ENCODE measurements at regions not wholly inside any gene's neighbourhood (a gene's known extent, or its start where the extent isn't known, plus 50 kb on each side); places are given as distances from the start of the nearest gene placed in this dataset.

GRCh38 chr10:128487517-128487916, 361.3 kb upstream of the MKI67 start:
- DNase-seq (ENCODE audit: low read depth, low spot score): no peak
- H3K27ac ChIP-seq (ENCODE audit: low read depth, low read length): no peak overlapping the region
- CTCF ChIA-PET: no interaction called here
- peaks cover 81% of the 10 kb centered on the region for H3K9me3 ChIP-seq (ENCODE audit: control insufficient read depth, insufficient read depth, low read length)
- no peak for TF ChIP-seq CTCF (IDR thresholded peaks at IDR 0.05; ENCODE audit: low read depth, low read length)
- no peak overlapping the region for H3K4me3 ChIP-seq (ENCODE audit: low read depth, low read length)
- POLR2A ChIA-PET: no interaction called here
- no peaks in the 10 kb centered on the region for H3K27me3 ChIP-seq (ENCODE audit: control insufficient read depth, insufficient read depth, low read length)

DNA sequence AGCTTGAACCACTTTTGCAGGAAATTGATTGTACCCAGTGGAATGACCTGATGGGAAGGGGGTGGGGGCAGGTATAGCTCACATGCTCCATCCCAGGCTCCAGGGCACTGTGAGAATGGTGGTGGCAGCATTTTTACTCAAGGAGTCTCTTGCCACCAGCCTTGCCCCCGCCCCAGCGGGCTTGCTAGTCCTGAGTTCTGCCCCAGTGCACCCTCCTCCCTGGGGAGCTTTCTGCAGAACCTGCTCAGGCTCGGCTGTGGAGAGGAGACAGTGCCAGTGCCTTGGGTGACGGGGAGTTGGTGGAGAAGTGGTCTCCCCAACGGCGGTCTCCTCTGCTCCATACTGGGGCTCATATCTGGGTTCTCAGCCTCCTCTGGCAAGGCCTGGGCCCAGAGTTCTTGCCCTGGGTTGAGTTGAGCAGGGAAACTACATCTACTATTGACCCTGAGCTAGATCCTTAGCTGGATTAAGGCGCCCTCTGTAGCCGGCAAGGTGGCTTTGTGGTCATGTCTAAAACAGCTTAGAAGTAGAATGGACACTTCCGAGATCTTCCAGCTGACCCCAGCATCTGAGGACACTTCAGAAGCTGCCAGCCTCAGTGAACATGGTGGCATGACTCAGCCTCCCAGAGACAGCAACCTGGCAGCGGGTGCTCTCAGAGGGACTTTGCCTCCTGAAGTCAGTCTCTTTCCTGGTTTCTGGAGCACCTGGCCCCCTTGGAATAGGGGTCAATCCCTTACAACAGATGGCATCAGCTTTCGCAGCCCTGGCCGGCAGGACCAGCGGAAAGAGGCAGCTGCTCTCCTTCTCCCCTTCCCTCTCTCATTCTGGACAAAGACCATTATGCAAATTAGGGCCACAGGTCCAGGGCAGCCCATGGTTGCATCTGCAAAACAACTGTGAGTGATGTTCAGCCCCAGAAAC, 363.4 kb upstream of the MKI67 start:
- DNase-seq (ENCODE audit: low read depth, low spot score): no peak
- H3K4me3 ChIP-seq (ENCODE audit: low read depth, low read length): no peak overlapping the region
- TF ChIP-seq CTCF (IDR thresholded peaks at IDR 0.05; ENCODE audit: low read depth, low read length): no peak
- H3K27ac ChIP-seq (ENCODE audit: low read depth, low read length): no peak overlapping the region
- ChIA-PET CTCF (no interaction called here), POLR2A (no interaction called here)
- peaks cover 69% of the 10 kb centered on the region for H3K9me3 ChIP-seq (ENCODE audit: control insufficient read depth, insufficient read depth, low read length)
- no peaks in the 10 kb centered on the region for H3K27me3 ChIP-seq (ENCODE audit: control insufficient read depth, insufficient read depth, low read length)

GRCh38 chr10:128491686-128492085, 365.5 kb upstream of the MKI67 start:
- CTCF ChIA-PET: no interaction called here
- POLR2A ChIA-PET: no interaction called here
- DNase-seq (ENCODE audit: low read depth, low spot score): no peak
- no peak overlapping the region for H3K4me3 ChIP-seq (ENCODE audit: low read depth, low read length)
- H3K27me3 ChIP-seq (ENCODE audit: control insufficient read depth, insufficient read depth, low read length): no peaks in the 10 kb centered on the region
- peaks cover 76% of the 10 kb centered on the region for H3K9me3 ChIP-seq (ENCODE audit: control insufficient read depth, insufficient read depth, low read length)
- TF ChIP-seq CTCF (IDR thresholded peaks at IDR 0.05; ENCODE audit: low read depth, low read length): no peak
- no peak overlapping the region for H3K27ac ChIP-seq (ENCODE audit: low read depth, low read length)

DNA sequence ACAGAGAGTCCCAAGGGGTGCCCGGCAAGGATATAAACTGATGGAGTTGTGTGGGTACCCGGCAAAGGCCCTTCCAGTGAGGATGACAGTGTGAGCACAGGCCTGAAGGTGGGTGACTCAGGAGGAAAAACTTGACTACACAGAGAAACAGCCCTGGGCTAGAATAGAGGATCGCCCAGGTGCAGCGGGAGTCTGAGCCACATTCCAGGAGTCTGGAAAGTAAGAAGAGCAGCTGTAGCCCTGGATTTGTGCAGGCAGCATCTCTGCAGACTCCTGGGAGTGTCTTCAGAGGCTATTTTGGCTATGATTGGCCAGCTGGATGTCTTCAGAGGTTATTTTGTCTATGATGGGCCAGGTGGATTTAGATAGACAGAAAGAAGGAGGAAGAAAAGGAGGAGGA, 367.6 kb upstream of the MKI67 start:
- H3K27ac ChIP-seq (ENCODE audit: low read depth, low read length): no peak overlapping the region
- ChIA-PET POLR2A (no interaction called here), CTCF (no interaction called here)
- no peak for TF ChIP-seq CTCF (IDR thresholded peaks at IDR 0.05; ENCODE audit: low read depth, low read length)
- no peak for DNase-seq (ENCODE audit: low read depth, low spot score)
- no peaks in the 10 kb centered on the region for H3K27me3 ChIP-seq (ENCODE audit: control insufficient read depth, insufficient read depth, low read length)
- H3K4me3 ChIP-seq (ENCODE audit: low read depth, low read length): no peak overlapping the region
- H3K9me3 ChIP-seq (ENCODE audit: control insufficient read depth, insufficient read depth, low read length): peaks cover 73% of the 10 kb centered on the region

- ChIA-PET CTCF (no interaction called here), POLR2A (no interaction called here)
- H3K27ac ChIP-seq (ENCODE audit: low read depth, low read length): no peak overlapping the region
- no peaks in the 10 kb centered on the region for H3K27me3 ChIP-seq (ENCODE audit: control insufficient read depth, insufficient read depth, low read length)
- peaks cover 73% of the 10 kb centered on the region for H3K9me3 ChIP-seq (ENCODE audit: control insufficient read depth, insufficient read depth, low read length)
- DNase-seq (ENCODE audit: low read depth, low spot score): no peak
- no peak for TF ChIP-seq CTCF (IDR thresholded peaks at IDR 0.05; ENCODE audit: low read depth, low read length)
- H3K4me3 ChIP-seq (ENCODE audit: low read depth, low read length): no peak overlapping the region
Observed at GRCh38 chr10:128494665-128495064, 368.4 kb upstream of the MKI67 start.
